ENCODE measurements at regions not wholly inside any gene's neighbourhood (a gene's known extent, or its start where the extent isn't known, plus 50 kb on each side); places are given as distances from the start of the nearest gene placed in this dataset.
A peak's percentile ranks its signal among the peaks of the same experiment; 100 is the strongest.
"Not testable (repeated sequence)": the region's sequence is repeated elsewhere in the genome, so short reads cannot be mapped to it uniquely, and the experiment has no call there.

- Histone ChIP-seq H3K4me3 (ENCODE audit: low read depth, low read length) (no peak overlapping the region), H3K4me1 (no peaks in the 10 kb centered on the region), H3K36me3 (ENCODE audit: control insufficient read depth, insufficient read depth, low read length) (no peaks in the 10 kb centered on the region), H3K4me2 (ENCODE audit: low read length) (no peak overlapping the region), H3K9ac (no peak overlapping the region), H3K9me3 (ENCODE audit: control insufficient read depth, low read length) (no peaks in the 10 kb centered on the region), H2AFZ (peak overlapping the region; percentile 34), H3K79me2 (no peaks in the 10 kb centered on the region), H3K27me3 (ENCODE audit: control insufficient read depth, insufficient read depth, low read length) (no peaks in the 10 kb centered on the region), H3K27ac (no peak overlapping the region)
- TF ChIP-seq CTCF (IDR thresholded peaks at IDR 0.05): no peak
Observed at GRCh38 chr3:177463863-177464262, 266.6 kb upstream of the TBL1XR1 start.

- H3K36me3 ChIP-seq (ENCODE audit: control insufficient read depth, insufficient read depth, low read length): no peaks in the 10 kb centered on the region
- no peaks in the 10 kb centered on the region for H3K4me1 ChIP-seq
- no peaks in the 10 kb centered on the region for H3K9me3 ChIP-seq (ENCODE audit: control insufficient read depth, low read length)
- TF ChIP-seq CTCF (IDR thresholded peaks at IDR 0.05): no peak
- H3K4me2 ChIP-seq (ENCODE audit: low read length): no peak overlapping the region
- no peaks in the 10 kb centered on the region for H3K27me3 ChIP-seq (ENCODE audit: control insufficient read depth, insufficient read depth, low read length)
- H3K79me2 ChIP-seq: no peaks in the 10 kb centered on the region
- H3K9ac ChIP-seq: no peak overlapping the region
- no peak overlapping the region for H3K27ac ChIP-seq
- H3K4me3 ChIP-seq (ENCODE audit: low read depth, low read length): no peak overlapping the region
- no peak overlapping the region for H2AFZ ChIP-seq
Observed at GRCh38 chr3:177464392-177465256, 267.3 kb upstream of the TBL1XR1 start.

- Histone ChIP-seq H3K36me3 (ENCODE audit: control insufficient read depth, insufficient read depth, low read length) (no peaks in the 10 kb centered on the region), H2AFZ (peak overlapping the region; percentile 11), H3K27ac (no peak overlapping the region), H3K79me2 (no peaks in the 10 kb centered on the region), H3K27me3 (ENCODE audit: control insufficient read depth, insufficient read depth, low read length) (no peaks in the 10 kb centered on the region), H3K9me3 (ENCODE audit: control insufficient read depth, low read length) (no peaks in the 10 kb centered on the region), H3K9ac (no peak overlapping the region), H3K4me2 (ENCODE audit: low read length) (no peak overlapping the region), H3K4me3 (ENCODE audit: low read depth, low read length) (no peak overlapping the region), H3K4me1 (no peaks in the 10 kb centered on the region)
- no peak for TF ChIP-seq CTCF (IDR thresholded peaks at IDR 0.05)
Observed at GRCh38 chr3:177465257-177465642, 268.0 kb upstream of the TBL1XR1 start.

GRCh38 chr3:177466074-177466473, 268.8 kb upstream of the TBL1XR1 start:
- Histone ChIP-seq H3K4me1 (no peaks in the 10 kb centered on the region), H3K79me2 (no peaks in the 10 kb centered on the region), H2AFZ (no peak overlapping the region), H3K9me3 (ENCODE audit: control insufficient read depth, low read length) (no peaks in the 10 kb centered on the region), H3K4me2 (ENCODE audit: low read length) (no peak overlapping the region), H3K9ac (no peak overlapping the region), H3K36me3 (ENCODE audit: control insufficient read depth, insufficient read depth, low read length) (no peaks in the 10 kb centered on the region), H3K4me3 (ENCODE audit: low read depth, low read length) (no peak overlapping the region), H3K27ac (no peak overlapping the region), H3K27me3 (ENCODE audit: control insufficient read depth, insufficient read depth, low read length) (no peaks in the 10 kb centered on the region)
- no peak for TF ChIP-seq CTCF (IDR thresholded peaks at IDR 0.05)

DNA sequence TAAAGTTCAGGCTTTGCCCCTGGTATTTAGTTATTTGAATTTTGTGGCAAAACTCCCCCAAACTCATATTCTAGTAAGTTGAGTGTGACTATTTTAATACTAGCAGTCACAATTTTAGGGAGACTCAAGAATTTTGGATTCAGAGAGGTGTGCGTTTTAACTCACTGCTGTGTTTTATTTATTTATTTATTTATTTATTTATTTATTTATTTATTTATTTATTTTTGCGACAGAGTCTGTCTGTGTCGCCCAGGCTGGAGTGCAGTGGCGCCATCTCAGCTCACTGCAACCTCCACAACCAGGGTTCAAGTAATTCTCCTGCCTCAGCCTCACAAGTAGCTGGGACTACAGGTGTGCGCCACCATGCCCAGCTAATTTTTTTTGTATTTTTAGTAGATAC, 269.3 kb upstream of the TBL1XR1 start:
- H3K27ac ChIP-seq; H3K9ac ChIP-seq; H3K4me3 ChIP-seq (ENCODE audit: low read depth, low read length); H3K27me3 ChIP-seq (ENCODE audit: control insufficient read depth, insufficient read depth, low read length); H3K9me3 ChIP-seq (ENCODE audit: control insufficient read depth, low read length); H3K4me2 ChIP-seq (ENCODE audit: low read length); H2AFZ ChIP-seq; H3K79me2 ChIP-seq; H3K4me1 ChIP-seq; H3K36me3 ChIP-seq (ENCODE audit: control insufficient read depth, insufficient read depth, low read length): not testable (repeated sequence)
